ENCODE measurements at regions not wholly inside any gene's neighbourhood (a gene's known extent, or its start where the extent isn't known, plus 50 kb on each side); places are given as distances from the start of the nearest gene placed in this dataset.

DNA sequence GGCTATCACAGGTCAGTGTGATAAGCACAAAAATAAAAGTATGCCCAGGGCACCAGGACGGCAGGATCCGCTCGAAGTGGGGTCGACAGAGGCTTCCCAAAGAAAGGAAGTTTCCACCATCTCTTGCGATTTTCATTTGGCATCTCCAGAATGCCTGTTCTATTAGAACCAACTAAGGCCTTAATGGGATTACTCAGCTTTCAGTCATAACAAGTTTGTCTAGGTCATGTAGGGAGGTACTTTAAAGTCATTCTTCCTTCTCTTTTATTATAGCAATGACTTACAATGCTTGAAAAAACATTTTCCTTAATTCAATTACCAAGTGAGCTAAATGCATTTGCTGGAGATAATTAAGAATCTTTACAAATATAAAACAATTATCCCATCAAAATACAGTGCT is 83.6 kb upstream of the DIO3 start:
- DNase-seq: no peak

DNA sequence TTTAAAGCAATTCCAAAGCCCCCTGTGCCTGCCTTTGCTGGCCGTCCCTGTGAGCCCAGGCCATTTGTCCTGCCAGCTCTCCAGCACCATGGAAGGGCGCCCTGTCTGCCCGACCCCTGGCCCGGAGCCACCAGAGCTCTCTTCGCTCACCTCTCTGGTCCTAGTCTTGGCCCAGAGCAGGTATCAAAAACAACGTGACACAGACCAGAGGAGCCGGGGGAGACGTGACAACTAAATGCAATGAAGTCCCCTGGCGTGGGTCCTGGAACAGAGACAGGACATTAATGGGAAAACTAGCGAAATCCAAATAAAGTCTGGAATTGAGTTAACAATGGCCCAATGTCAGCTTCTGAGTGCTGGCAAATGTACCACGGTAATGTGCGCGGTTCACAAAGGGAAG is 83.2 kb upstream of the DIO3 start:
- no peak for DNase-seq

DNA sequence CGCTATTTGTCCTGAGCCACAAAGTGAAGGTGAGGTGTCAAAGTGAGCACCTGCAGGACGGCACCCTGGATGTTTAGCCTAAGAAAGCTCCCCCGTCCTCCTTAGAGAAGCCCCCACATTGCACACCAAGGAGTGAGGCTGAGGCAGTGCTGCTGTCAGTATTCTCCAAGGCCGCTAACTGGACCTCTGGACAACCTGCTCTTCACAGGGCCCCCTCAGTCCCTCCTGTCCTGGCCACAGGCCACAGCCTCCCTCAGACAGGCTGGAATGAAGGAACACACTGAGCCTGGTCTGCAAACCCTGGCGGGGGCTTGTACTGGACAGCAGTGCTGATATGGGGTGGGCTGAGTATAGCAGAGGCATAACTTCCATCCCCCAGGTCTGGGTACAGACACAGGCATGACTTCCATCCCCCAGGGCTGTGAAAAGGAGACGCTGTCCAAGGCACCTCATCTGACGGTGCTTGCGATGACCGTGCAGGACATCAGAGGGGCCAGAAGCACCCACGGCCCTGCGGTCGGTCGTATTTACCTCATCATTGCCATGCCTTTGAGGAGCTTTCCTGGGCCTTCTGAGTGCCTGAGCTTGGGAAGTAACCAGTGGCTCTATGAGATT is 82.4 kb upstream of the DIO3 start:
- no peak for DNase-seq

DNA sequence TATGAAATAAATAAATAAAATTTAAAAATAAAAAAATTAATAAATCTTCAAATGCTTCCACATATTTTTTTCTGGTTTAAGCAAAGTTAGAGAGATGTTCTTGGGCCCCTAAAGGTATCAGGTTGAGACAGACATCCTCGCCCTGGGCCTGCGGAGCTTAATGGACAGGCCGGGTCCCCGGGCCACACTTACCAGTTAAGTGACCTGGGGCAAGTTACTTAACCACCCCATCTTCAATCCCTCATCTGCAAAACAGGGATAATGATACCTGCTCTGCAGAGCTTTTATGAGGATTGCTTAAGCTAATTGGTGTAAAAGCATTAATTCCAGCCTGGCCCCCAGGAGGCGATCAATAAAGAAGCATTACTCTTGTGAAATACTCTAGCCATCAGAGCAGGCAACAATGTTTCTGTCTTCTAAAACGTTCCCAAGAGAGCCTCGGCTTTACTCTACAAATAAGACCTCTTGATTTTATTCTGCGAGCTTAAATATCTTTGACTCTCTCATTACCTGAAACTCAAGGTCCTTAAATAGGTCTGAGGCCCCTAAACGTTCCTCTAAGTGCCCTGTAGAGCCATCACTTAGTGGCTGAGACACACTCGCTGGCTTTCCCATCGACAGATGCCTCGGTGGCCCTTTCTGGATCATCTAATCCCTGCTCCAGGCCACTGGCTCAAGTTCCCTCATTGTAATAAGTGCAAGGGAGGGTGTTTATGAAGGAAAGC is 81.1 kb upstream of the DIO3 start:
- no peak for DNase-seq

DNA sequence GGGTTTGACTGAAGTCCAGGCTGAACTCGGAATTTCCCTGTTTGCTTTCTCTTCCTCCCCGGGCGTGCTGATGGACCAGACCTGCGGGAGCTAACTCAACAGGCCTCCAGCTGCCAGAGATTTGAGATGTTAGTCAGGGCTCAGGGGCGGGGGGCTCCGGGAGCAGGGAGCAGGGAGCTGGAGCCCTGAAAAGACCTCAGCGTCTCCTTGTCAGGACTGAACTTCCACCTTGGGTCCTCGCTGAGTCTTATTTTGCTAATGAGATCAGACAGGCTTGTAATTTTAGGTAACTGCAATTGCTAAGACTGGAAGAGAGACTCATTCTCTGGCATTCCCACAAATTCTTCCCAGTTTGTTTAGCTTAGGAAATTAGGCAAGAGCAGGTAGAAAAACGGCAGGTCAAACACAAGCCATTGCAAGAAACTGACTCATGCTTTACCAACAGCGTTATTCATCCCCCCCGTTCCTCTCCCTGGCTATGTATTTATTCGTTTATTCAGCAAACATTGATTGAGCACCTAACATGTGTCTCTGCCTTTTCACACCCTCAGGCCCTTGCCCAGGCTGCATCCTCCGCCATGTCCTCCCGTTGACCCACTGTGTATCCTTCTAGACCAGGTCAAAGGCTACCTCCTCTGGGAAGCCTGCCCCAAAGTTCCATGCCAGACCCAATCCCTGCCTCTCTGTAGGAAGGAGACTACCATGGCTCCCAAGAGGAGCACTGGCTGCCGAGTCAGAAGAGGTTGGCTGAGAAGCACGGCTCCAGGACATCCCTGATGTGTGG is 80.4 kb upstream of the DIO3 start:
- no peak for DNase-seq

DNA sequence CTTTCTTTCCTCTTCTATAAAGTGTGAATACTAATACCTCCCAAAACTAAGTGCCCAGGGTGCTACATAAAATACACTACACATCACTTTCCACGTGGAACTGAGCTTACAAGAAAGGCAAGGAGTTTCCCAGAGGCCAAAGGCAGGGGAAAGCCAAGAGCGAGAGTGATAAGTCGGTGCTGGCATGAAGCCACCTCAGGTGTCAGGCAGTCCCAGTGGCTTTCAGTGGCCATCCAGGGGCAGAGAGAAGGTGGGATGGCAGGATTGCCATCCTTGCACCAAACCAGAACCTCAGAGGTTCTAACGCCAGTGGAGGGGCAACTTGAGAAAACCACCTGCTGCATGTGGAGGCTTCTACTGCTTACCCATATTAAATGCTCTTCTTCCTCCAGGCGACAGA is 79.7 kb upstream of the DIO3 start:
- DNase-seq: no peak

DNA sequence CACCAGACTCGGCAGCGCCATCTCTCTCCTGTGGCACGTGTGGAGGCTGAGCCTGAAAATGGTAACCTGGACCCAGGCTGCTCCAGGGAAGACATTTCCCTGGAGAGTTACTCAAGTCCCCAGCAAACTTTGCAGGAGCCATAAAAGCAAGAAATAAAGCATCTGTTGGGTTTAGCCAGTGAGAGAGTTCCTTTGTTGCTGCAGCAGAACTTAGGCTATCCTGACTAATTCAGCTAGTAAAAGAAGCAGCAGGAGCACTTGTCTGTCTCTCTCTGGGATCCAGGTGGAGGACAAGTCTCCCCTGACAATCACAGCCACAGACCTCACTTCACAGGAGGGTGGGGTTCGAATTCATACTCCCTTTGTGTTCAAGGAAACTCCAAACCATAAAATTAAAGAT is 79.2 kb upstream of the DIO3 start:
- DNase-seq: no peak

DNA sequence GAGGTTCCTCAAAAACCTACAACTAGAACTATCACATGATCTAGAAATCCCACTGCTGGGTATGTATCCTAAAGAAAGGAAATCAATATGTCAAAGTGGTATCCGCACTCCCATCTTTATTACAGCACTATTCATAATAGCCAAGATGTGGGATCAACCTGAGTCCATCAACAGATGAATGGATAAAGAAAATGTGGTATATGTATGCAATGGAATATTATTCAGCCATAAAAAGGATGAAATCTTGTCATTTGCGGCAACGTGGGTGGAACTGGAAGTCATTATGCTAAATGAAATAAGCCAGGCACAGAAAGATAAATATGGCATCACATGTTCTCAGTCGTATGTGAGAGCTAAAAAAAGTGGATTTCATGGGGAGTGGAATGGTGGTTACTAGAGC is 77.5 kb upstream of the DIO3 start:
- DNase-seq: no peak

DNA sequence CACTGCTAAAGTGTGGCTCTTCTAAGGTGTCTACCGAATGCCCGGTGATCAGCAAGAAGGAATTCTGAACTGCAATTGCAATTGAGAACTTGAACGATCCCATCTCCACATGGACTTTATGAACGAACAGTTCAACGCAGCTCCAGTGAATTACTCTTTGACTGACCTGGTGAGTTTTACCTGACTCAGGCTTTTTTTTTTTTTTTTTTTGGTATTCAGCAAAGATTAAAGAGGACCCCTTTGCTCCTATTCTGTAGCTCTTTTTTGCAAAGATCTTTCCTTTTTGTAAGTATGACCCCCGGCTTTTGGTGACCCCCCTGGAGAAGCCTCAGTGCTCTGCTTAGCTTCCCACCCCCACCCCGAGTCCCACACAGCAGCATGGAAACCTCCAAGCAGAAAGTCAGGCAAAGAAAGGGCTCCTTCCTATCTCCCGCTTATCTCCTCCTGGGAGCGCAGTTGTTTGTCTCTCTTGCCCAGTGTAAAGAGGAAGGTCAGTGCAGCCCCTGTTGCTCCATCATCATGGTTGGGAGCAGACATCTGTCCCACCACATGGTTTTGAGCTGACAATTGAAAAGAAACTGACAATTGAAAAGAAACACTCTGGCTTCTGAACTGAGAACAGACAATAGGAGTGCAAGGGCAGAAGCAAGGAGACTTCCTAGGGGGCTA is 72.1 kb upstream of the DIO3 start:
- no peak for DNase-seq

DNA sequence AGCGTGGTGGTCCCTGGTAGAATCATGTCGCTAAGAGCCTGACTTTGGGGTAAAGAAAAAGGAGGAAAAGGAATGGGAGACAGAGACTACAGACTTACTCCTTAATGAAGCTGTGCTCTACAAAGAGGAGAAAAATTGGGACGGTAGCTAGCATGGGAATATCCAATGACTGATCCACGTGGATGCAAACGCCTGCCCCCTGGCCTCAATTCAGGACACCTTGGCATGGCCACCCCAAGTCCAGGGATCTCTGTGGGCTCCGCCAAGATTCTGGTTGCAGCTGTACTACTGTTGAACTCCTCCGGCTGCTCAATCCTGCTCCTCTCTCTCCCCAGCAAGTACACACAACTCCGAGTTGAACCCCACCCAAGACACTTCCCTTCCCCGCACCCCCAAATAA is 70.5 kb upstream of the DIO3 start:
- DNase-seq: no peak

DNA sequence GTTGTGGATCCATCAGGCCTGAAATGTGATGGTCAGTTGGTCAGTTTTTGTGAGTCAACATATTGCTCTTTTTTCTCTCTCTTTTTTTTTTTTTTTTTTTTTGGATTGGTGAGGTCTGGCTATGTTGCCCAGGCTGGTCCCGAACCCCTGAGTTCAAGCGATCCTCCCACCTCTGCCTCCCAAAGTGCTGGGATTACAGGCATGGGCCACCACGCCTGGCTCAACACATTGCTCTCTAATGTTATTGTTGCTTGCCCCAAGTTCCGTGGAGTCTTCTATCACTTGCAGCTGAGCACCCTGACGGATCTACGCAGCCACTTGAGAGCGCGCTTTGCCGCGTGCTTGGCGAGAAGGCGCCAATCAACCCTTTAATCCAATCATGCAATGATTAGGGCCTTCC is 69.5 kb upstream of the DIO3 start:
- DNase-seq: no peak

DNA sequence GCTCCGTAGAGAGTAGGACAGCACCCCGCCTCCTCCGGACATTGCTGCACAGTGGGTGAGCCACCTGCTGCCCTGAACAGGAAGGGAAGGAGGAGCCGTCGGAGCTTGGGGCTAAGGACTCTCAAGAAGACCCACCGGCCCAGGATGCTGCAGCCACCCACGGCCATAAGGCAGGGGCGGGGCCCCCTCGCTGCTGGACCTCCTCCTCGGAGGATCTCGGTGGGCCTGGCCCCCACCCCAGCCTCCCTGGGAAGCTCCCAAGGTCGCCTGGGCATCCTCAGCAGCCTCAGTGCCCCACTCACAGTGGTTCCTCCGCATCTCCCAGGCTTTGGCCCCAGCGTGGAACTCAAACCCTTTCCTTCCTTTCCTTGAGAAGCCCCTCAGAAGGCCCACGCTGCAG is 68.6 kb upstream of the DIO3 start:
- no peak for DNase-seq

DNA sequence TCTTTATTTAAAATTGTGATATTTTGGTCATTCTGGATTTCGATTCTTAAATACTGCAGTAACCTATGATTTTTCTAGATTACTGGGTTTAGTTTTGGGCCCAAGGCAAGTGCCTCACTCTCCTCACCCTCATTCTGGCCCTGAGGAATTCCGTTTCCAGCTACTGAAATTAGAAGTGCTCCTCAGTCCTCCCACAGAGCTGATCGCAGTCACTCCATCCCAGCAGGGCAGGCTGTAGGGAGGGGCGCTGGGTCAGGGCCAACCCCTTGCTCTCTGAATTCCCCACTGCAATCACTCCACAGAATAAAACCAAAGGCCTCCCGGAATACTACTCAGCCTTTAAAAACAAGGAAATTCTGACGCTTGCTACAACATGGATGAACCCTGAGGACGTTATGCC is 66.5 kb upstream of the DIO3 start:
- no peak for DNase-seq

DNA sequence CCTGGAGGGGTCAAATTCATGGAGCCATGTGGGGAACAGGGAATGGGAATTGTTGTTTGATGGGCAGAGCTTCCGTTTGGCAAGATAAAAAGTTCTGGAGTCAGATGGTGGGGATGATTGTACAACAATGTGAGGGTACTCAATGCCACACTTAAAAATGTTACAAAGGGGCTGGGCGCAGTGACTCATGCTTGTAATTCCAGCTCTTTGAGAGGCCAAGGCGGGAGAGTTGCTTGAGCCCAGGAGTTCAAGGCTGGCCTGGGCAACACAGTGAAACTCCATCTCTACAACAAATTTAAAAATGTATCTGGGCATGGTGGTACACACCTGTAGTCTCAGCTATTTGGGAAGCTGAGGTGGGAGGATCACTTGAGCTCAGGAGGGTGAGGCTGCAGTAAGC is 66.0 kb upstream of the DIO3 start:
- no peak for DNase-seq

DNA sequence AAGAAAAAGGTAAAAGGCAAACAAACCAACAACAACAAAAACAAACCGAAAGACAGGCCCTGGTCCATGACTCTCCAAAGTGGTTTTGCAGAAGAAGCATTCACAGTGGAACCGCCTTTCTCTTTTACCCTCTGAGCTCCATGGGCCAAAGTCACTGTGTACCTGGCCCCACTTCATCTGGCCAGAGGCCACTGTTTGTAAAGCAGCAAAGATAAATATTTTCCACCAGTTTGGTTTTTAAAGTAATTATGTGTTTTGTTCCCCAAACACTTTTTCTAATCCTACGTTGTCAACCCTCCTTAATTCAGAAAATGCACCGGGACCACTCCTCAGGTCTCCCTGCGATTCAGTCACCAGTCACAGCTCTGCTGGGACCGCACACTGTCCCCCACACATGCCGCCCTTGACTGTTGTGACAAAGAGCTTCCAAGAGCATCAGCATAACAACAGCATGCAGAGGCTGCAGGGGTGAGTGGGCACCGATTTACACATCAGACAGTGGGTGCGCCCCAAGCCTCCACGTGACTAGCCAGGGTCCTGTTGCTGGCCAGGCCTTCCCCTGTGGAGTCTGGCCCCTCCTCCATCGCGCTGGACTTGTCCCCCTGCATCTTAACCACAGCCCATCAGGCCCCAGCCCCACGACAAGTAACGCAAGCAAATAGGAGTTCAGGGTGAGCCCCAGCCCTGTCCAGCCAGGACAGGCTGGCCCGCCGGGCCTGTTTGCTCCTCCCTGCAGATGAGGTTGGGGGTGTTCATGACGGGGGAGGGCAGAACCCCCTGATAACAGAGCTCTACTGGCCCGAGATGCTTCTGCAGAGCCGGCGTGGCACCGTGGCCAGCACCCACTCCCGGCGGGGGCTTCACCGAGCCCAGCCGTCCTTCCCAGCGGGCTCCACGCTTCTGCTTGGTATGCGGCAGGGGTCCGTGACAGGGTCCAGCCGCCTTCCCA is 65.2 kb upstream of the DIO3 start:
- no peak for DNase-seq

DNA sequence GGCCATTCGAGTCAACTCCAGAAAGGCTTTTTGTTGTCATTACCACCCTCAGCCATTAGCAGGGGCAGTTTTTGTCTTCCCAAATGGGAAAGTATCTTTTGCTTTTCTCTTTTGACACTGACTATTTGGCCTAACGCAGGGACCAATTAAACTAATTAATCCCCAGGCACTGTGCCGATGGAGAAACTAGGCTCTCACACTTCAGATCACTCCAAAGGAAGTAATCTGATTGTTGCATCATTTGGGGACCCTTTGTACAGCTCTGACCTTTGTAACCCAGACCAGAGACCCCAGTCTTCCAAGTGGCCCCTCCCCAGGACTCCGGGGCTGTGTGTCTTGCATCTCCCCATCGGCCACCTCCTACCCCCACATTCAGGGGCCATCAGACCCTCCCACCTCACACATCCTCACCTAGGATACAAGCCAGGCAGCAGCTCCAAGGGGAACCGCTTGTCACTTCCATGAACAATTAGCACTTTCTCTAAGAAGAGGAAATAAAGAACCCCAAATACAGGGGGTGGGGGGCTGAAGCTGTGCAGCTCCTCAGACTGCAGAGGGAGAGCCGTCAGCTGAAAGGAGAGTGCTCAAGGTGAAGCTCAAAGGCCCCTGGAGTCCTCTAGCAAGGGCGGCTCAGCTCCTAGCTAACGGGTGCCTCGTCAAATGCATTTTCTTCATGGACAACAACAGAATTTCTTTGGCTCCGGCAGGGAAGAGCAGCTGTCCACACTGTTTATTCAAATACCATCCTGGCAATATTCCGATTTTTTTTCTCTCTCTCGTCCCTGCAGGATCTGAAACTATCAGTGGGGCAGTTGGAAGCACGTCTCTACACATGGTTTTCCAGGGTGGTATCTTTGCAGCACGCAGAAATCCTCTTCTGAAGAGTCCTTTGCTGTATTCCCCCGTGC is 64.3 kb upstream of the DIO3 start:
- no peak for DNase-seq

DNA sequence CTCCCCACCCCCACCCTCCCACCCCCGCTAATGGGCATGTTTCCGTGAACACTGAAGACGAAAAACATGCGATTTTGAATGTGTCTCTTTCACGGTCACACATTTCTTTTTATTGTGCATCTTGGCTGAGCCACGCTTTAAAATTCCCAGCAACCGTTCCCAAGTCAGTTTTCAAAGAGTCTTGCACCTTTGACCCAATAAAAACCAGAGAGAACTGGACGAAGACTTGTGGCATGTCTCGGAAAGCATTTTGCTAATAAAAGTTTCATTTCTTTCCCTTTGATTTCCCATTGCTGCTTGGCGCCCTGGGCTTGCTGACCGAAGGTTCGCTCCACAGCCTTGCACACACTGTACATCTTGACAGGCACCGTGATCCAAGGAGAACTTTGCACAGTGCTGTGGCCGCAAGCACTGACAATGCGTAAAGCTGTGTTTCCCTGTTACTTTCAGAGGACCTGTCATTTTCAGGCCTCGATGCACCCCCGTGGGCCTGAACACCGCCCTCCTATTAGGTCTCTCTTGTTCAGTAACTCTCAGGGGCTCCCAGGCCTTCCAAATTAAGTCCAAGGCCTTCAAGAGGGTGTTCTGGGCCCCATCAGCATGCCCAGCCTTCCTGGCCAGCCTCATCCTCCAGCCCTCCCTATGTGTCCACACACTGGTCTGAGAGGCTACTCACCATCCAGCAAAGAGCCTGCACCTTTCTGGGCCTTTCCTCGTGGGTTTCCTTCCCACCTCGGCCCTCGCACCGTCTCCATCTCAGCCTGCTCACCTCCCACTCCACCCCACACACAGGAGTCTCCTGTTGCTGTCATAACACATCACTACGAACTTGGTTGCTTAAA is 63.4 kb upstream of the DIO3 start:
- no peak for DNase-seq

DNA sequence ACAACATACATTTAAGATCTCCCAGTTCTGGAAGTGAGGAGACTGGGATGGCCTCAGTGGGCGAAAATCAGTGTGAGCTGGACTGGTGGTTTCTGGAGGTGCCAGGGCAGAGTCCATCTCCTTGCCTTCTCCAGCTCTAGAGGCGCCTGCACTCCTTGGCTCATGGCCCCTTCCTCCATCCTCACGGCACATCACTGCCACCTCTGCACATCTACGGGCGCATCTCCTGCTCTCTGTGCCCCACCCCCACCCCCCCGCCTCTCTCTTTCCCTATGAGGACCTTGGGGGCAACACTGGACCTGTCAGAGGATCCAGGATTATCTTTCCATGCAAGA is 62.8 kb upstream of the DIO3 start:
- DNase-seq: no peak

DNA sequence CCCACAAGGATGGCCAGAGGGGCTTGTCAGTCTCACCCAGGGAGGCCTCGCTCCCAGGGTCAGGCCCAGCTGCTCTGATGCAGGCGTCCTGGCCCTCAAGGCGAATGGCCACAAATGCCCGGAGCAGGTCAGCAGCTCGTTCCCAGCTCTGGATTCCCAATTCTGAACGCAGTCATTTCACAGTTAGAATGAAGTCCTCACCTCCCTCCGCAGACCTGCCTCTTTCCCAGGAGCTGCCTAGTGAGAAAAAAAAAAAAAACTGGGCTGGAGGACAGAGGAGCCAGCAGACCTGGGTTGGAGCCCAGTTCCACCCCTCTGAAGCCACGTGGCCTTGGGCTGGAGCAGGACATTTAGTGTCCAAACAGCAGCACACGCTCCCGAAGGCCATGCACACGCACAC is 62.2 kb upstream of the DIO3 start:
- no peak for DNase-seq

DNA sequence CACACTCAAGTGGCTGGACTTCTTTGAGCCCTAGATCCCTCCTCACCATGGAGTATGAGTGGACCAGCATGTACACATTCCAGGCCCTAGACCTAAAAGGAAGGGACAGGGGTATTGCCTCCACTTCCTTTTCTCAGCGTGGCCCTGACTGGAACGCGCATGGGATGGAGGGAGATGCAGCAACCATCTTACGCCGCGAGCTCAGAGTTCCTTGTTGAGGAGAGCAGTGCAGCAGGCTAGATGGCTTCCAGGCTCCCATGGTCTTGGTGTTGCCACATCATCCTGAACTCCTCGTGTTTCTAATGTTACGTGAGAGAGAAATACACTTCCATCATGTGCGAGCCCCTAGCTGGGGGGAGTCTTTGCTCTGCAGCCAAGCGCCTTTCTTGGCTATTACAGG is 61.8 kb upstream of the DIO3 start:
- DNase-seq: no peak

DNA sequence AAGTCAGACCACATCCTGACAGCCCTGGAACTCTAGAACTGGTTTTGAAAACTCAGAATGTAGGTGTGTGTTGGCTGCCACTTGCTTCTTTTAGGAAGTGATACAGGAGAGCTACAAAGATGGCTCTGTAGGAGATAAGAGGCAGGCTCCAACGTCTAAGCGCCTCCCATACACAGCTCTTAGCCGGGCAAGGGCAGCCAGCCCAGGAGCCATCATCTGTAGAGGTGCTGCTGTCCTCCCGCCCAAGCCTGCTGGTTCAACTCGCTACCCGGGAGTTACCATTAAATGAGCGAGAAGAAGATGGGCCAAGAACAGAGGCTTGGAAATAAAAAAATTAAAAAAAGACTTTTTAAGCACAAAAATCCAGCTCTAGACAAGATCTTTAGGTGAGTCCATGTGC is 61.2 kb upstream of the DIO3 start:
- no peak for DNase-seq

Data from activated CD4-positive, alpha-beta T cell treated with anti-CD3 and anti-CD28 coated beads, Interleukin-2, amount 50 U/mL, for 1 hour (primary cell).